ENCODE measurements at regions not wholly inside any gene's neighbourhood (a gene's known extent, or its start where the extent isn't known, plus 50 kb on each side); places are given as distances from the start of the nearest gene placed in this dataset.
A peak's percentile ranks its signal among the peaks of the same experiment; 100 is the strongest.

GRCh38 chr17:68100000-68100641 lies 64.6 kb downstream of the KPNA2 start:
- Histone ChIP-seq H2AFZ (ENCODE audit: low read length) (no peak overlapping the region), H3K4me1 (replicated peaks in 1 of 4; ENCODE audit: control insufficient read depth in 3 of 4, insufficient read depth in 4 of 4, low read length in 3 of 4) (peaks cover 0 to 2% (median under 1%) of the 10 kb centered on the region in 4 experiments; a peak in 1 of 7 replicates), H3K56ac (replicated peaks; ENCODE audit: insufficient read length, low read depth, low read length) (no peak overlapping the region), H2AK5ac (ENCODE audit: low read depth, low read length) (no peak overlapping the region), H3K79me1 (ENCODE audit: low read depth, low read length) (no peaks in the 10 kb centered on the region), H3K23ac (ENCODE audit: insufficient read length) (no peak overlapping the region), H3K36me3 (ENCODE audit: control insufficient read depth in 2 of 4, insufficient read depth in 4 of 4, low read length in 3 of 4) (no peaks in the 10 kb centered on the region), H3K23me2 (ENCODE audit: low read depth, low read length) (peaks cover 7% of the 10 kb centered on the region; the same call in 1 of the 2 replicates), H3K9me3 (ENCODE audit: insufficient read depth in 2 of 2, low read depth in 1 of 2, low read length in 1 of 2) (peaks cover 0 to 5% of the 10 kb centered on the region in 2 experiments; a peak in 1 of 4 replicates), H3K18ac (ENCODE audit: extremely low read depth, low read length) (no peak overlapping the region), H2BK12ac (ENCODE audit: low read depth, low read length) (no peak overlapping the region), H2BK15ac (ENCODE audit: low read length) (no peak overlapping the region), H3K79me2 (ENCODE audit: control insufficient read depth in 1 of 2, insufficient read depth in 2 of 2, low read length in 2 of 2) (no peaks in the 10 kb centered on the region), H3K14ac (ENCODE audit: insufficient read length) (no peak overlapping the region), H4K91ac (replicated peaks; ENCODE audit: insufficient read length, low read length) (no peak overlapping the region), H3K9ac (replicated peaks in 1 of 4; ENCODE audit: extremely low read depth in 1 of 4, low read depth in 3 of 4, low read length in 3 of 4) (no peak overlapping the region), H3K4ac (replicated peaks; ENCODE audit: insufficient read length, low read depth, low read length) (no peak overlapping the region), H4K8ac (ENCODE audit: extremely low read depth, insufficient read depth, low read length) (no peak overlapping the region; the same call in 1 of the 2 replicates), H2BK5ac (ENCODE audit: low read depth, low read length) (no peak overlapping the region), H4K5ac (ENCODE audit: insufficient read length, low read depth, low read length) (no peak overlapping the region), H3K4me3 (ENCODE audit: extremely low read depth in 1 of 4, insufficient read depth in 2 of 4, low read depth in 3 of 4, low read length in 4 of 4) (no peak overlapping the region), H2BK20ac (ENCODE audit: low read length) (no peak overlapping the region), H3K4me2 (ENCODE audit: insufficient read depth in 1 of 2, low read depth in 2 of 2, low read length in 2 of 2) (peak overlapping the region in 1 of 2 experiments; percentile 96; a peak in 1 of 4 replicates), H3K27me3 (replicated peaks in 1 of 4; ENCODE audit: control insufficient read depth in 3 of 4, extremely low read depth in 1 of 4, insufficient read depth in 3 of 4, low read length in 3 of 4) (peaks cover 1 to 18% (median 12%) of the 10 kb centered on the region in 4 experiments), H2BK120ac (replicated peaks; ENCODE audit: low read depth, low read length) (no peak overlapping the region), H4K20me1 (replicated peaks in 1 of 2; ENCODE audit: control insufficient read depth in 1 of 2, insufficient read depth in 2 of 2, low read length in 2 of 2) (no peaks in the 10 kb centered on the region), H3K27ac (ENCODE audit: low read depth, low read length) (no peak overlapping the region)
- POLR2A ChIA-PET (ENCODE audit: partially characterized antibody): interaction anchor here (1.1 to 2.0 kb wide), 4 partner anchors 30 to 64 kb away, joined by 3 to 6 read pairs (median 4); partner anchors contain the start of gene KPNA2
- FAIRE-seq: no peak
- CTCF ChIA-PET (ENCODE audit: partially characterized antibody): interaction anchor here (0.5 to 1.2 kb wide), 3 partner anchors 14 to 72 kb away, joined by 3 read pairs; no protein-coding TSS in a partner anchor
- 90% methylated on average over 16 of the region's 17 CpGs; no CpG with 5 or more reads in 1 of the 2 experiments for WGBS, 2 experiments (ENCODE audit: extremely low coverage in 1 of 2, insufficient coverage in 1 of 2, insufficient read length in 1 of 2, insufficient replicate concordance in 2 of 2, low coverage in 1 of 2, low lambda C conversion rate in 2 of 2, missing lambda C conversion rate in 1 of 2)
- DNase-seq (ENCODE audit: low read depth in 1 of 2, low spot score in 2 of 2): no peak
- TF ChIP-seq SIN3A (conservative IDR thresholded peaks at IDR 0.05 in 1 of 2, IDR thresholded peaks at IDR 0.05 in 1 of 2; ENCODE audit: low read depth in 1 of 2, low read length in 2 of 2): no peak
- TF ChIP-seq EP300 (IDR thresholded peaks at IDR 0.05; ENCODE audit: borderline replicate concordance in 1 of 2, low read depth in 2 of 2, low read length in 2 of 2): no peak
- TF ChIP-seq CBX5 (IDR thresholded peaks at IDR 0.05; ENCODE audit: low read depth, low read length): no peak
- no peak for TF ChIP-seq POLR2AphosphoS5 (IDR thresholded peaks at IDR 0.05; ENCODE audit: low read depth, low read length)
- no peak for TF ChIP-seq HDAC2 (IDR thresholded peaks at IDR 0.05; ENCODE audit: borderline replicate concordance in 1 of 2, low read depth in 2 of 2, low read length in 2 of 2)
- no peak for TF ChIP-seq POLR2A (IDR thresholded peaks at IDR 0.05; ENCODE audit: control extremely low read depth in 1 of 2, low read depth in 2 of 2, low read length in 2 of 2)
- no peak for TF ChIP-seq RAD21 (IDR thresholded peaks at IDR 0.05 in 1 of 2, conservative IDR thresholded peaks at IDR 0.05 in 1 of 2; ENCODE audit: low read depth in 2 of 2, low read length in 2 of 2)
- TF ChIP-seq CBX8 (IDR thresholded peaks at IDR 0.05; ENCODE audit: borderline replicate concordance, low read depth, low read length): no peak
- TF ChIP-seq, protein P1, sequence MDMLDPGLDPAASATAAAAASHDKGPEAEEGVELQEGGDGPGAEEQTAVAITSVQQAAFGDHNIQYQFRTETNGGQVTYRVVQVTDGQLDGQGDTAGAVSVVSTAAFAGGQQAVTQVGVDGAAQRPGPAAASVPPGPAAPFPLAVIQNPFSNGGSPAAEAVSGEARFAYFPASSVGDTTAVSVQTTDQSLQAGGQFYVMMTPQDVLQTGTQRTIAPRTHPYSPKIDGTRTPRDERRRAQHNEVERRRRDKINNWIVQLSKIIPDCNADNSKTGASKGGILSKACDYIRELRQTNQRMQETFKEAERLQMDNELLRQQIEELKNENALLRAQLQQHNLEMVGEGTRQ (IDR thresholded peaks at IDR 0.05; ENCODE audit: low read length): no peak

Data from H1 (cell line).